Prostate gland (tissue), 2 donors: ENCODE measurements at regions not wholly inside any gene's neighbourhood (a gene's known extent, or its start where the extent isn't known, plus 50 kb on each side); places are given as distances from the start of the nearest gene placed in this dataset.

Source experiments
- CTCF ChIP-seq, 4 experiments: fragments of 200-600 bp in 2 of 4; fragments of 450-650 bp in 2 of 4; sonication (generic) in 2 of 4; IDR thresholded peaks; 1 replicate in 3 of 4; 2 replicates in 1 of 4; pipeline ENCODE4 v1.5.1; 2016 to 2019; ENCODE audit warnings: antibody characterized with exemption in 4 of 4, mild to moderate bottlenecking in 2 of 4, moderate library complexity in 2 of 4
- POLR2A ChIP-seq: fragments of 450-650 bp; IDR thresholded peaks from one replicate; pipeline ENCODE4 v1.6.1; 2016; ENCODE audit warnings: antibody characterized with exemption, mild to moderate bottlenecking
- POLR2AphosphoS5 ChIP-seq: sonication (generic); formaldehyde crosslinking; IDR thresholded peaks from one replicate; pipeline ENCODE4 v1.6.1; 2017; ENCODE audit warnings: antibody characterized with exemption

- no peak for TF ChIP-seq POLR2AphosphoS5
- no peak for TF ChIP-seq CTCF (IDR thresholded peaks at IDR 0.05)
- no peak for TF ChIP-seq POLR2A
Measured at GRCh38 chr5:143586781-143587362, 183.4 kb upstream of the NR3C1 start.
